ENCODE measurements at regions not wholly inside any gene's neighbourhood (a gene's known extent, or its start where the extent isn't known, plus 50 kb on each side); places are given as distances from the start of the nearest gene placed in this dataset.

- ATAC-seq (ENCODE audit: low FRiP score), result no peak
Observed at GRCh38 chr14:104289507-104289906, 151.1 kb downstream of the KIF26A start.

GRCh38 chr14:104290058-104290667 is 151.8 kb downstream of the KIF26A start:
- TF ChIP-seq CTCF (IDR thresholded peaks at IDR 0.05), result no peak
- ATAC-seq (ENCODE audit: low FRiP score) (no peak), DNase-seq (ENCODE audit: low spot score) (no peak)

More at GRCh38 chr14:104289507-104289906, 151.1 kb downstream of the KIF26A start:
- no peak for DNase-seq (ENCODE audit: low spot score)
- no peak for TF ChIP-seq CTCF (IDR thresholded peaks at IDR 0.05)

- DNase-seq (ENCODE audit: low spot score) (no peak), ATAC-seq (ENCODE audit: low FRiP score) (no peak)
- TF ChIP-seq CTCF (IDR thresholded peaks at IDR 0.05), result no peak
Observed at GRCh38 chr14:104290756-104291122, 152.4 kb downstream of the KIF26A start.

- no peak for DNase-seq (ENCODE audit: low spot score)
- ATAC-seq (ENCODE audit: low FRiP score), result no peak
- no peak for TF ChIP-seq CTCF (IDR thresholded peaks at IDR 0.05)
Observed at GRCh38 chr14:104291123-104292000, 153.0 kb downstream of the KIF26A start.

GRCh38 chr14:104292084-104292970 is 153.9 kb downstream of the KIF26A start:
- no peak for TF ChIP-seq CTCF (IDR thresholded peaks at IDR 0.05)
- DNase-seq (ENCODE audit: low spot score), result no peak
- no peak for ATAC-seq (ENCODE audit: low FRiP score)

GRCh38 chr14:104293231-104293841 is 154.9 kb downstream of the KIF26A start:
- DNase-seq (ENCODE audit: low spot score), result no peak
- no peak for TF ChIP-seq CTCF (IDR thresholded peaks at IDR 0.05)
- no peak for ATAC-seq (ENCODE audit: low FRiP score)
